ENCODE measurements at regions not wholly inside any gene's neighbourhood (a gene's known extent, or its start where the extent isn't known, plus 50 kb on each side); places are given as distances from the start of the nearest gene placed in this dataset.

DNA sequence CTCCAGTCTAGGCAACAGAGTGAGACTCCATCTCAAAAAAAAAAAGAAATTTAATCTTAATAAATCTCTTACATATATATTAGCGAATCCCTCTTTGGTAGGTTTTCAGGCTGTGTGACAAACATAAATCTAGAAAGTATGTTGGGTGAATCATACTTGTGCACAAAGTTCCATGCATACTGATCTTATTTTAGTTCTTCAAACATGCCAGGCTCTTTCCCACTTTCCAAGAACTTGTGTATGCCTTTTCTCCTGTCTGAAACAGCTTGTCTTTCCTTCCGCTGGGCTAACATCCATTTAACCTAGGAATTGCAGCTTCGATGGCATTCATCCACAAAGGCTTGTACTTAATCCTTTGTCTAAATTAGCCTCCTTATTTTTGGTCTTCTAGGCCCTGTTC is 156.6 kb upstream of the CASK start:
- TF ChIP-seq, protein P1, sequence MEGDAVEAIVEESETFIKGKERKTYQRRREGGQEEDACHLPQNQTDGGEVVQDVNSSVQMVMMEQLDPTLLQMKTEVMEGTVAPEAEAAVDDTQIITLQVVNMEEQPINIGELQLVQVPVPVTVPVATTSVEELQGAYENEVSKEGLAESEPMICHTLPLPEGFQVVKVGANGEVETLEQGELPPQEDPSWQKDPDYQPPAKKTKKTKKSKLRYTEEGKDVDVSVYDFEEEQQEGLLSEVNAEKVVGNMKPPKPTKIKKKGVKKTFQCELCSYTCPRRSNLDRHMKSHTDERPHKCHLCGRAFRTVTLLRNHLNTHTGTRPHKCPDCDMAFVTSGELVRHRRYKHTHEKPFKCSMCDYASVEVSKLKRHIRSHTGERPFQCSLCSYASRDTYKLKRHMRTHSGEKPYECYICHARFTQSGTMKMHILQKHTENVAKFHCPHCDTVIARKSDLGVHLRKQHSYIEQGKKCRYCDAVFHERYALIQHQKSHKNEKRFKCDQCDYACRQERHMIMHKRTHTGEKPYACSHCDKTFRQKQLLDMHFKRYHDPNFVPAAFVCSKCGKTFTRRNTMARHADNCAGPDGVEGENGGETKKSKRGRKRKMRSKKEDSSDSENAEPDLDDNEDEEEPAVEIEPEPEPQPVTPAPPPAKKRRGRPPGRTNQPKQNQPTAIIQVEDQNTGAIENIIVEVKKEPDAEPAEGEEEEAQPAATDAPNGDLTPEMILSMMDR (IDR thresholded peaks at IDR 0.05) = no peak
- no peak for TF ChIP-seq POLR2AphosphoS5 (IDR thresholded peaks at IDR 0.05)
